DOHH2 (cell line): ENCODE measurements at regions not wholly inside any gene's neighbourhood (a gene's known extent, or its start where the extent isn't known, plus 50 kb on each side); places are given as distances from the start of the nearest gene placed in this dataset.

Experiments used
- H3F3A ChIP-seq: fragments of 200-600 bp; sonication (generic), shearing (Covaris generic); 2 replicates; pipeline ENCODE4 v1.6.0; 2016; ENCODE audit warnings: antibody characterized with exemption, mild to moderate bottlenecking; ENCODE audit not compliant: control insufficient read depth, insufficient read depth
- H3K27ac ChIP-seq: fragments of 200-600 bp; sonication (generic); 2 replicates; pipeline ENCODE4 v1.5.1; 2014; ENCODE audit warnings: low read depth, mild to moderate bottlenecking, low read length, moderate library complexity
- H3K27me3 ChIP-seq: fragments of 200-600 bp; sonication (generic); 2 replicates; pipeline ENCODE4 v1.6.1; 2014; ENCODE audit warnings: mild to moderate bottlenecking, low read length, mixed read lengths; ENCODE audit not compliant: control insufficient read depth
- H3K36me3 ChIP-seq: fragments of 200-600 bp; sonication (generic); 2 replicates; pipeline ENCODE4 v1.6.1; 2014; ENCODE audit warnings: mild to moderate bottlenecking, low read length, moderate library complexity, mixed read lengths; ENCODE audit not compliant: control insufficient read depth
- H3K4me1 ChIP-seq: fragments of 200-600 bp; sonication (generic); 2 replicates; pipeline ENCODE4 v1.6.1; 2014; ENCODE audit warnings: mild to moderate bottlenecking, low read length, mixed read lengths; ENCODE audit not compliant: control insufficient read depth
- H3K4me2 ChIP-seq: fragments of 200-600 bp; sonication (generic); 2 replicates; pipeline ENCODE4 v1.6.0; 2014; ENCODE audit warnings: mild to moderate bottlenecking, low read length, moderate library complexity
- H3K4me3 ChIP-seq: fragments of 200-600 bp; sonication (generic); 2 replicates; pipeline ENCODE4 v1.5.1; 2014; ENCODE audit warnings: mild to moderate bottlenecking, low read length, mixed read lengths
- H3K79me2 ChIP-seq: fragments of 200-600 bp; sonication (generic); 2 replicates; pipeline ENCODE4 v1.6.1; 2014; ENCODE audit warnings: mild to moderate bottlenecking, low read length, mixed read lengths; ENCODE audit not compliant: control insufficient read depth
- H3K9me2 ChIP-seq: fragments of 200-600 bp; sonication (generic); replicated peaks from 2 replicates; pipeline ENCODE4 v1.6.1; 2014; ENCODE audit warnings: mild to moderate bottlenecking, low read length, mixed read lengths; ENCODE audit not compliant: control insufficient read depth
- H3K9me3 ChIP-seq: fragments of 200-600 bp; sonication (generic); 2 replicates; pipeline ENCODE4 v1.6.1; 2014; ENCODE audit warnings: antibody characterized with exemption, low read length, mixed read lengths; ENCODE audit not compliant: control insufficient read depth, insufficient read depth
- H4K20me1 ChIP-seq: fragments of 200-600 bp; sonication (generic); 2 replicates; pipeline ENCODE4 v1.6.0; 2014; ENCODE audit warnings: low read depth, mild to moderate bottlenecking, antibody characterized with exemption, low read length, moderate library complexity; ENCODE audit not compliant: control insufficient read depth, insufficient read depth
- EZH2phosphoT487 ChIP-seq: fragments of 200-600 bp; sonication (generic); IDR thresholded peaks from 2 replicates; pipeline ENCODE4 v1.6.1; 2017; ENCODE audit warnings: borderline replicate concordance, mild to moderate bottlenecking, antibody characterized with exemption, low read length, moderate library complexity, mixed read lengths
- TF ChIP-seq, protein P1 (sequence below): fragments of 200-600 bp; sonication (generic); IDR thresholded peaks from one replicate; pipeline ENCODE4 v1.5.1; 2014; ENCODE audit warnings: antibody characterized with exemption, mild to moderate bottlenecking, low read depth, low read length; ENCODE audit not compliant: poor library complexity, severe bottlenecking

- Histone ChIP-seq H3K27ac (no peak overlapping the region), H3K9me2 (no peaks in the 10 kb centered on the region; the same call in 1 of the 2 replicates), H3K9me3 (no peaks in the 10 kb centered on the region), H3K79me2 (no peaks in the 10 kb centered on the region), H3K36me3 (no peaks in the 10 kb centered on the region), H3K27me3 (no peaks in the 10 kb centered on the region), H3K4me2 (no peak overlapping the region), H3K4me3 (no peak overlapping the region), H3K4me1 (no peaks in the 10 kb centered on the region), H3F3A (no peaks in the 10 kb centered on the region), H4K20me1 (no peaks in the 10 kb centered on the region)
- TF ChIP-seq, protein P1, sequence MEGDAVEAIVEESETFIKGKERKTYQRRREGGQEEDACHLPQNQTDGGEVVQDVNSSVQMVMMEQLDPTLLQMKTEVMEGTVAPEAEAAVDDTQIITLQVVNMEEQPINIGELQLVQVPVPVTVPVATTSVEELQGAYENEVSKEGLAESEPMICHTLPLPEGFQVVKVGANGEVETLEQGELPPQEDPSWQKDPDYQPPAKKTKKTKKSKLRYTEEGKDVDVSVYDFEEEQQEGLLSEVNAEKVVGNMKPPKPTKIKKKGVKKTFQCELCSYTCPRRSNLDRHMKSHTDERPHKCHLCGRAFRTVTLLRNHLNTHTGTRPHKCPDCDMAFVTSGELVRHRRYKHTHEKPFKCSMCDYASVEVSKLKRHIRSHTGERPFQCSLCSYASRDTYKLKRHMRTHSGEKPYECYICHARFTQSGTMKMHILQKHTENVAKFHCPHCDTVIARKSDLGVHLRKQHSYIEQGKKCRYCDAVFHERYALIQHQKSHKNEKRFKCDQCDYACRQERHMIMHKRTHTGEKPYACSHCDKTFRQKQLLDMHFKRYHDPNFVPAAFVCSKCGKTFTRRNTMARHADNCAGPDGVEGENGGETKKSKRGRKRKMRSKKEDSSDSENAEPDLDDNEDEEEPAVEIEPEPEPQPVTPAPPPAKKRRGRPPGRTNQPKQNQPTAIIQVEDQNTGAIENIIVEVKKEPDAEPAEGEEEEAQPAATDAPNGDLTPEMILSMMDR, result no peak
- no peak for TF ChIP-seq EZH2phosphoT487
Observed at GRCh38 chr21:21714426-21714825, 716.2 kb downstream of the NCAM2 start.

DNA sequence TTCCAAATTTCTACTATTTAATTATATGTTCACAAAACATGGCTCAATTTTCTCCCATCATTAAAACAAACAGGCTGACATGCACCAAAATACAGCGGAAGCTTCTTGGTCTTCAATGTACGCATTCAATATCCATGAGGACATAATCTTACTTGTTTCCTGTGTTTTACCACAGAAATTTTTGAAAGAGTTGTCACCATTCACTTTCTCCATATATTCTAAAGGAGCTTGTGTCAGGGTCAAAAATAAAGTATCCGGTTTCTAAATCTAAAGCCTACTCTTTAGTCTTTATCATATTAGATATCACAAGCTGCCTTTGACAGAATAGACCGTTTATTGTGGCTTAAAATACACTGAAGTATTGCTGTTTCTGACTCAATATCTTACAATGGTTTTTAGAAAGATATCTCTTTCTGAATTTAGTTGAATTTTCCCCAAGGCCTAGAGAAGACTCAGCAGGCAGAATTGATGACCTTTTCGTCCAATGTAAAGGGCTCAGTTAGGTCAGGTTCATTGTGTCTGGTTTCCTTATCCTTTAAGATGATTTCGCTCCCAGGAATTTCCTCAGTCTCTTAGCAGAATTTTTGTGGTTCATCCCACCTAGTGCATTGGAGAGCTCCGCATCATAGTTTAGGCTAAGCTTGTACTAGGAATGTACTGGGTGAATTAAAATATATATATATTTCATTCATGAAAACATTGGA, 717.2 kb downstream of the NCAM2 start:
- H3K4me2 ChIP-seq, result no peak overlapping the region
- H3K9me3 ChIP-seq, result no peaks in the 10 kb centered on the region
- TF ChIP-seq, protein P1, result no peak
- no peak for TF ChIP-seq EZH2phosphoT487
- no peaks in the 10 kb centered on the region for H3K36me3 ChIP-seq
- H3K27ac ChIP-seq, result no peak overlapping the region
- H4K20me1 ChIP-seq, result no peaks in the 10 kb centered on the region
- H3K79me2 ChIP-seq, result no peaks in the 10 kb centered on the region
- no peaks in the 10 kb centered on the region; the same call in 1 of the 2 replicates for H3K9me2 ChIP-seq
- H3F3A ChIP-seq, result no peaks in the 10 kb centered on the region
- no peaks in the 10 kb centered on the region for H3K27me3 ChIP-seq
- H3K4me1 ChIP-seq, result no peaks in the 10 kb centered on the region
- H3K4me3 ChIP-seq, result no peak overlapping the region

DNA sequence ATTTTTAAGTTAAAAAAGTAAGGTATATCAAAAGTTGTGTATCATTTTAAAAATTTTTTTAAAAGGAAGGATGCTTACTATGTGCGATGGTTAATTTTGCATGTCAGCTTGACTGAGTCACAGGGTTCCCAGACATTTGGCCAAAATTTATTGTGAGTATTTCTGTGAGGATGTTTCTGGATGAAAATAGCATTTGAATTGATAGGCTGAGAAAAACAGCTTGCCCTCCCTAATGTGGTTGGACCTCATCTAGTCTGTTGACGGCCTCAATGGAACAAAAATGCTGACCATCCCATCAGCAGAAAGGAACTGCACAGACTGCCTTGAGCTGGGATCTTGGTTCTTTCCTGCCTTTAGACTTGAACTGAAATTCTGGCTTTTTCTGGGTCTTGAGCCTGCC, 724.5 kb downstream of the NCAM2 start:
- H3K9me2 ChIP-seq, result no peaks in the 10 kb centered on the region
- H3K27me3 ChIP-seq, result no peaks in the 10 kb centered on the region
- H4K20me1 ChIP-seq, result no peaks in the 10 kb centered on the region
- no peak overlapping the region for H3K27ac ChIP-seq
- no peaks in the 10 kb centered on the region for H3K79me2 ChIP-seq
- no peak overlapping the region for H3K4me2 ChIP-seq
- no peaks in the 10 kb centered on the region for H3K9me3 ChIP-seq
- H3K4me3 ChIP-seq, result no peak overlapping the region
- no peaks in the 10 kb centered on the region for H3K36me3 ChIP-seq
- no peak for TF ChIP-seq EZH2phosphoT487
- TF ChIP-seq, protein P1, result no peak
- H3K4me1 ChIP-seq, result no peaks in the 10 kb centered on the region
- no peaks in the 10 kb centered on the region for H3F3A ChIP-seq
